DOHH2 (cell line): ENCODE measurements at regions not wholly inside any gene's neighbourhood (a gene's known extent, or its start where the extent isn't known, plus 50 kb on each side); places are given as distances from the start of the nearest gene placed in this dataset.

Source experiments
- H3F3A ChIP-seq: fragments of 200-600 bp; sonication (generic), shearing (Covaris generic); 2 replicates; pipeline ENCODE4 v1.6.0; 2016; ENCODE audit warnings: antibody characterized with exemption, mild to moderate bottlenecking; ENCODE audit not compliant: control insufficient read depth, insufficient read depth
- H3K27ac ChIP-seq: fragments of 200-600 bp; sonication (generic); 2 replicates; pipeline ENCODE4 v1.5.1; 2014; ENCODE audit warnings: low read depth, mild to moderate bottlenecking, low read length, moderate library complexity
- H3K27me3 ChIP-seq: fragments of 200-600 bp; sonication (generic); 2 replicates; pipeline ENCODE4 v1.6.1; 2014; ENCODE audit warnings: mild to moderate bottlenecking, low read length, mixed read lengths; ENCODE audit not compliant: control insufficient read depth
- H3K36me3 ChIP-seq: fragments of 200-600 bp; sonication (generic); 2 replicates; pipeline ENCODE4 v1.6.1; 2014; ENCODE audit warnings: mild to moderate bottlenecking, low read length, moderate library complexity, mixed read lengths; ENCODE audit not compliant: control insufficient read depth
- H3K4me1 ChIP-seq: fragments of 200-600 bp; sonication (generic); 2 replicates; pipeline ENCODE4 v1.6.1; 2014; ENCODE audit warnings: mild to moderate bottlenecking, low read length, mixed read lengths; ENCODE audit not compliant: control insufficient read depth
- H3K4me2 ChIP-seq: fragments of 200-600 bp; sonication (generic); 2 replicates; pipeline ENCODE4 v1.6.0; 2014; ENCODE audit warnings: mild to moderate bottlenecking, low read length, moderate library complexity
- H3K4me3 ChIP-seq: fragments of 200-600 bp; sonication (generic); 2 replicates; pipeline ENCODE4 v1.5.1; 2014; ENCODE audit warnings: mild to moderate bottlenecking, low read length, mixed read lengths
- H3K79me2 ChIP-seq: fragments of 200-600 bp; sonication (generic); 2 replicates; pipeline ENCODE4 v1.6.1; 2014; ENCODE audit warnings: mild to moderate bottlenecking, low read length, mixed read lengths; ENCODE audit not compliant: control insufficient read depth
- H3K9me2 ChIP-seq: fragments of 200-600 bp; sonication (generic); replicated peaks from 2 replicates; pipeline ENCODE4 v1.6.1; 2014; ENCODE audit warnings: mild to moderate bottlenecking, low read length, mixed read lengths; ENCODE audit not compliant: control insufficient read depth
- H3K9me3 ChIP-seq: fragments of 200-600 bp; sonication (generic); 2 replicates; pipeline ENCODE4 v1.6.1; 2014; ENCODE audit warnings: antibody characterized with exemption, low read length, mixed read lengths; ENCODE audit not compliant: control insufficient read depth, insufficient read depth
- H4K20me1 ChIP-seq: fragments of 200-600 bp; sonication (generic); 2 replicates; pipeline ENCODE4 v1.6.0; 2014; ENCODE audit warnings: low read depth, mild to moderate bottlenecking, antibody characterized with exemption, low read length, moderate library complexity; ENCODE audit not compliant: control insufficient read depth, insufficient read depth
- EZH2phosphoT487 ChIP-seq: fragments of 200-600 bp; sonication (generic); IDR thresholded peaks from 2 replicates; pipeline ENCODE4 v1.6.1; 2017; ENCODE audit warnings: borderline replicate concordance, mild to moderate bottlenecking, antibody characterized with exemption, low read length, moderate library complexity, mixed read lengths
- TF ChIP-seq, protein P1 (sequence below): fragments of 200-600 bp; sonication (generic); IDR thresholded peaks from one replicate; pipeline ENCODE4 v1.5.1; 2014; ENCODE audit warnings: antibody characterized with exemption, mild to moderate bottlenecking, low read depth, low read length; ENCODE audit not compliant: poor library complexity, severe bottlenecking

GRCh38 chr7:46830-47140, 145.6 kb upstream of the FAM20C start:
- no peaks in the 10 kb centered on the region for H3K27me3 ChIP-seq
- TF ChIP-seq, protein P1, sequence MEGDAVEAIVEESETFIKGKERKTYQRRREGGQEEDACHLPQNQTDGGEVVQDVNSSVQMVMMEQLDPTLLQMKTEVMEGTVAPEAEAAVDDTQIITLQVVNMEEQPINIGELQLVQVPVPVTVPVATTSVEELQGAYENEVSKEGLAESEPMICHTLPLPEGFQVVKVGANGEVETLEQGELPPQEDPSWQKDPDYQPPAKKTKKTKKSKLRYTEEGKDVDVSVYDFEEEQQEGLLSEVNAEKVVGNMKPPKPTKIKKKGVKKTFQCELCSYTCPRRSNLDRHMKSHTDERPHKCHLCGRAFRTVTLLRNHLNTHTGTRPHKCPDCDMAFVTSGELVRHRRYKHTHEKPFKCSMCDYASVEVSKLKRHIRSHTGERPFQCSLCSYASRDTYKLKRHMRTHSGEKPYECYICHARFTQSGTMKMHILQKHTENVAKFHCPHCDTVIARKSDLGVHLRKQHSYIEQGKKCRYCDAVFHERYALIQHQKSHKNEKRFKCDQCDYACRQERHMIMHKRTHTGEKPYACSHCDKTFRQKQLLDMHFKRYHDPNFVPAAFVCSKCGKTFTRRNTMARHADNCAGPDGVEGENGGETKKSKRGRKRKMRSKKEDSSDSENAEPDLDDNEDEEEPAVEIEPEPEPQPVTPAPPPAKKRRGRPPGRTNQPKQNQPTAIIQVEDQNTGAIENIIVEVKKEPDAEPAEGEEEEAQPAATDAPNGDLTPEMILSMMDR: no peak
- no peak for TF ChIP-seq EZH2phosphoT487
- no peak overlapping the region for H3K4me2 ChIP-seq
- no peak overlapping the region for H3K4me3 ChIP-seq
- H3K9me3 ChIP-seq: no peaks in the 10 kb centered on the region
- H3K36me3 ChIP-seq: no peaks in the 10 kb centered on the region
- no peaks in the 10 kb centered on the region for H3K9me2 ChIP-seq
- no peaks in the 10 kb centered on the region for H3F3A ChIP-seq
- no peaks in the 10 kb centered on the region for H4K20me1 ChIP-seq
- H3K27ac ChIP-seq: no peak overlapping the region
- no peaks in the 10 kb centered on the region for H3K4me1 ChIP-seq
- H3K79me2 ChIP-seq: no peaks in the 10 kb centered on the region

DNA sequence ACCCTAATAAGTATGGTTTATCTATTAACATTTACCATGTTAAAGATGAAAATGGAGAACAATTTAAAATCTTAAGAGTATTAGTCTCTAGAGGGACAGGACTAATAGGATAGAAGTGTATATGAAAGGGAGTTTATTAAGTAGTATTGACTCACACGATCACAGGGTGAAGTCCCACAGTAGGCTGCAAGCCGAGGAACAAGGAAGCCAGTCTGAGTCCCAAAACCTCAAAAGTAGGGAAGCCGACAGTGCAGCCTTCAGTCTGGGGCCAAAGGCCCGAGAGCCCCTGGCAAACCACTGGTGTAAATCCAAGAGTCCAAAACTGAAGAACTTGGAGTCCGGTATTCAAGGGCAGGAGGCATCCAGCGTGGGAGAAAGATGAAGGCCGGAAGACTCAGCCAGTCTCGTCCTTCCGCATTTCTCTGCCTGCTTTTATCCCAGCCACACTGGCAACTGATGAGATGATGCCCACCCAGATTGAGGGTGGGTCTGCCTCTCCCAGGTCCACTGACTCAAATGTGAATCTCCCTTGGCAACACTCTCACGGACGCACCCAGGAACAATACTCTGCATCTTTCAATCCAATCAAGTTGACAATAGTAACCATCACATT, 140.8 kb upstream of the FAM20C start:
- Histone ChIP-seq H3K4me1 (no peaks in the 10 kb centered on the region), H4K20me1 (no peaks in the 10 kb centered on the region), H3K27ac (no peak overlapping the region), H3K27me3 (no peaks in the 10 kb centered on the region), H3K4me3 (no peak overlapping the region), H3F3A (no peaks in the 10 kb centered on the region), H3K9me3 (no peaks in the 10 kb centered on the region), H3K79me2 (no peaks in the 10 kb centered on the region), H3K36me3 (no peaks in the 10 kb centered on the region), H3K4me2 (no peak overlapping the region), H3K9me2 (no peaks in the 10 kb centered on the region)
- no peak for TF ChIP-seq EZH2phosphoT487
- TF ChIP-seq, protein P1: no peak

- Histone ChIP-seq H3F3A (no peaks in the 10 kb centered on the region), H4K20me1 (no peaks in the 10 kb centered on the region), H3K4me2 (no peak overlapping the region), H3K4me1 (no peaks in the 10 kb centered on the region), H3K9me3 (no peaks in the 10 kb centered on the region), H3K27ac (no peak overlapping the region), H3K27me3 (no peaks in the 10 kb centered on the region), H3K36me3 (no peaks in the 10 kb centered on the region), H3K9me2 (no peaks in the 10 kb centered on the region), H3K4me3 (no peak overlapping the region), H3K79me2 (no peaks in the 10 kb centered on the region)
- TF ChIP-seq, protein P1: no peak
- TF ChIP-seq EZH2phosphoT487: no peak
Observed at GRCh38 chr7:52100-52499, 140.3 kb upstream of the FAM20C start.
